Ramos (cell line): ENCODE measurements at regions not wholly inside any gene's neighbourhood (a gene's known extent, or its start where the extent isn't known, plus 50 kb on each side); places are given as distances from the start of the nearest gene placed in this dataset.

Source experiments
- in situ Hi-C: fragments of 300-500 bp; cut with MboI; formaldehyde crosslinking; loops from one replicate; pipeline ENCODE4 v1.14.3; 2022; ENCODE audit warnings: low sequenced_read_pairs; ENCODE audit not compliant: unreplicated experiment

DNA sequence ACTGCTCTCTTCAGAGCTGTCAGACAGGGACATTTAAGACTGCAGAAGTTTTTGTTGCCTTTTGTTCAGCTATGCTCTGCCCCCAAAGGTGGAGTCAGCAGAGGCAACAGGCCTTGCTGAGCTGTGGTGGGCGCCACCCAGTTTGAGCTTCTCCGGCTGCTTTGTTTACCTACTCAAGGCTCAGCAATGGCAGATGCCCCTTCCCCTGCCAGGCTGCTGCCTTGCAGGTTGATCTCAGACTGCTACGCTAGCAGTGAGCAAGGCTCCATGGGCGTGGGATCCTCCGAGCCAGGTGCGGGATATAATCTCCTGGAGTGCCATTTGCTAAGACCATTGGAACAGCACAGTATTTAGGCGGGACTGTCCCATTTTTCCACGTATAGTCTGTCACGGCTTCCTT, 371.4 kb upstream of the AMOT start:
- in situ Hi-C loops: no loop called here

DNA sequence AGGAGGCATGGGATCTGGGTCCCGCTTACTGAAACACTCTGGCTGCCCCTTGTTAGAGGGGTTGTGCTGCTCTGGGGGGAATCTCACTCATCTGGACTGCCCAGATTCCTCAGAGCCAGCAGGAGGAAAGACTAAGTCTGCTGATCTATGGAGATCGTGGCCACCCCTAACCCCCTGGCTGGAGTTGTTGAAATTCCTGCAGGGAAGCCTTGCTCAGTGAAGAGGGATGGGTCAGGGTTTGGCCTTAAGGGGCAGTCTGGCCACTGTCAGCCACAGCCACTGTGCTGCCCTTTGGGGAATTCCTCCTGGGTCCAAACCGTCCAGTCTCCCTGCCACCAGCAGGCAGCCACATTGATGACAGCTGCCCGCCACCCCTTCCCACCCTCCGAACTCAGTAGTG, 362.0 kb upstream of the AMOT start:
- in situ Hi-C loops: no loop called here

DNA sequence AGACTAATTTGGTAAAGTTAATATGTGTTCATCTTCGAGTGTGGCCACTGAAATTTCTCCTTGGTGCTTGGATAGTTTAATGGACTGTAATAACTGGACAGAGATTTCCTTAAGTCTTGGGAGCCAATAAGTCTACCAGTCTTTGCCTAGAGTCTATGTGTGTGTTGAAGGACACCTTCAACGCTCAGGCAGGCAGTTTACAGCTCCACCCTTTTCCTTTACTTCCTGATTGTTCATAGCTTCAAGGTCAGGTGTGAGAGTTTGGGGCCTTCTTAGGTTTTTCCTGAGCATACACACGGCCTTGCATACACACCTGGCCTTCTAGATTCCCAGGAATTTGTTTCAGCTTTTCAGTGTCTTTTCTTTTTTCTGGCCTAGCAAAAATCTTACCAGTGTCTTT, 355.3 kb upstream of the AMOT start:
- in situ Hi-C loops: no loop called here

DNA sequence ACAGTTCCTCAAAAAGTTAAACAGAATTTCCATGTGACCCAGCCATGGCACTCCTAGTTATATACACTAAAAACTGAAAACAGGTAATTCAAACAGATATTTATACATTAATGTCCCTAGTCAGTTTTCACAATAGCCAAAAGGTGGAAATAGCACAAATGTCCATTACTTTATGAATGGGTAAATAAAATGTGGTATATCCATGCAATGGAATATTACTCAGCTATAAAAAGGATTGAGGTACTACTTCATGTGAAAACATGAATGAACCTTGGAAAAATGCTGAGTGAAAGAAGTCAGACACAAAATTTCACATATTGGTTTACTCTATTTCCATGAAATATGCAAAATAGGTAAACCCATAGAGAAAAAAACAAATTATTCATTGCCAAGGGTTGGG, 351.8 kb upstream of the AMOT start:
- in situ Hi-C loops: no loop called here

DNA sequence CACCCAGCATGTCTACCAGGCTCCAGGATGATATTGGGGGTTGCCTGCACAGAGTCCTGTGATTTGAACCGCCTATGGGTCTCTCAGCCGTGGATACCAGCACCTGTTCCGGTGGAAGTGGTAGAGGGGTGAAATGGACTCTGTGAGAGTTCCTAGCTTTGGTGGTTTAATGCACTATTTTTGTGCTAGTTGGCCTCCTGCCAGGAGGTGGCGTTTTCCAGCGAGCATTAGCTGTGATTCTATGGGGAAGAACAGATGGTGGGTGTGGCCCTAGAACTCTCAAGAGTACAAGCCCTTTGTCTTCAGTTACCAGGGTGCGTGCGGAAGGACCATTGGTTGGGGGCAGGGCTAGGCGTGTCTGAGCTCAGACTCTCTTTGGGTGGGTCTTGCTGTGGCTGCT, 316.9 kb upstream of the AMOT start:
- in situ Hi-C loops: loop anchor here (25.0 kb wide), 1 partner anchor 95 kb away; no protein-coding TSS in a partner anchor

DNA sequence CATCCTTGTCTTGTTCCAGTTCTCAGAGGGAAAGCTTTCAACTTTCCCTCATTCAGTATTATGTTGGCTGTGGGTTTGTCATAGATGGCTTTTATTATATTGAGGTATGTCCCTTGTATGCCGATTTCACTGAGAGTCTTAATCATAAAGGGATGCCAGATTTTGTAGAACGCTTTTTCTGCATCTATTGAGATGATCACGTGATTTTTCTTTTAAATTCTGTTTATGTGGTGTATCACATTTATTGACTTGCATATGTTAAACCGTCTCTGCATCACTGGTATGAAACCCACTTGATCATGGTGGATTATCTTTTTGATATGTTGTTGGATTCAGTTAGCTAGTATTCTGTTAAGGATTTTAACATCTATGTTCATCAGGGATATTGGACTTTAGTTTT, 313.7 kb upstream of the AMOT start:
- in situ Hi-C loops: loop anchor here (25.0 kb wide), 1 partner anchor 92 kb away; no protein-coding TSS in a partner anchor

DNA sequence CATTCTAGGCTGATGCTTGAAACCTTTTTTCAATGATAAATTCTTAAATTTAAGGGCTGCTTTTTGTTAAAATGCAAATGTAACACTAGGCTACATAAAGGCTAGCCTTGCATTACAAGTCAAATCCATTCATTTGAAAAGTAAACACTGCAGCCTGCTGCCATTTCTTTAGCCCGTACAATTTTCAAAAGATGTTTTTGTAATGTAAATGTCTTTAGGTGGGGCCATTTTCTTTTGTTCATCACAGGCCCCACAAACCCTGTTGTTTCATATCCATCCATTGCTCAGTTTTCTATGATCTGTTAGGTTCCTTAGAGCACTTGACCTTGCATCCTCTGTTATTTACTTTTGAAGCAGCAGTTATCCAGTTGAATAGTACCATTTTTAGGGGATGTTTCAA, 296.2 kb upstream of the AMOT start:
- in situ Hi-C loops: no loop called here

DNA sequence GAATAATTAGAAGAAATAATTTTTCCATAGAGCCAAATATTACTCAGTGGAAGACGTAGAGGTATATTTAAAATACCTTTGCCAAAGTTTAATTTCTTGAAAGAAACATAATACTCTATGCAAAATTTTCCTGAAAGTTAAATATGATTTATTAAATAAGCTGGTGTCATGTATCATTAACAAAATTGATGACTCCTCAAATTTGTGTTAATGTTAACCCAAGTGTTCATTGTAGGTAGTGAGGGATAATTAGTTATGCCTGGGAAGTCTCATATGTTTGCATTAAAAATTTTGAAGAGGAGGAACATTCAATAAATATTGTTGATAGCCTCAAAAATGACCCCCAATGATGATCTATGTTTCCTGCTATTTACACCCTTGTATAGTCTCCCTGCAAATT, 292.7 kb upstream of the AMOT start:
- in situ Hi-C loops: no loop called here

DNA sequence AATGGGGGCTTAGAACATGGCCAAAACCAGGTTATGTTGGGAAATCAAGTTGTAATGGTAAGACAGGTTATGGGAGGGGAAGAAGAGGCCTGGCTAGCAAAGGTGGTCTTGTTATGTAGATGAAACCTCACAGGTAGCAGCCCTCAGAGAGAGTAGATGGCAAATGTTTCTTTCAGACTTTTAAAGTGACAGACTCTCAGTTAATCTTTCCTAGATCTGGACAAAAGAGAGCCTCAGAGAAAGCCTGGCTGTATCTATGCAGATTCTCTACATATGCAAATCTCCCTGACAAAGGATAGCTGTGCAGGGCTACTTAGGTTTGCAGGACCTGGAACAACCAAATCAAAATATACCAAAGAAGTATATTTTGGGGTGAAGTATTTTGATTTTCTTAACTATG, 284.1 kb upstream of the AMOT start:
- in situ Hi-C loops: no loop called here

DNA sequence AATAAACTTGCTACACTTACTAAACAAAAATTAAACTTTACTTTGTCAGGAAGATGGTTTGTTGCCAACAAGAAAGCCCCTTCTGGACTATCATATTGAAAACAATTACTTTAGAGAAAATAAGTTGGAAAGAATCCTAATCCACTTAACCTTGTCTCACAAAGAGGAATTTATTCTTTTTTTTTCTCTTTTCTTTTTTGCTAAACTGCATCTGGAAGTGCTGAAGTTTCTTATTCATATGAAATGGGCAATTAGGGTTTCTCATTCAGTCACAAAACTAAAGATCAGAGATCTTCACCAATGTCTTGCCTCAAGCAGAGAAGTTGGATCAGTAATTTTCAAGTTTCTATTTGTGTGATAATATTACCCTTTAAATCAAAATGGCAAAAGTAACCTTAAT, 234.9 kb upstream of the AMOT start:
- in situ Hi-C loops: no loop called here

DNA sequence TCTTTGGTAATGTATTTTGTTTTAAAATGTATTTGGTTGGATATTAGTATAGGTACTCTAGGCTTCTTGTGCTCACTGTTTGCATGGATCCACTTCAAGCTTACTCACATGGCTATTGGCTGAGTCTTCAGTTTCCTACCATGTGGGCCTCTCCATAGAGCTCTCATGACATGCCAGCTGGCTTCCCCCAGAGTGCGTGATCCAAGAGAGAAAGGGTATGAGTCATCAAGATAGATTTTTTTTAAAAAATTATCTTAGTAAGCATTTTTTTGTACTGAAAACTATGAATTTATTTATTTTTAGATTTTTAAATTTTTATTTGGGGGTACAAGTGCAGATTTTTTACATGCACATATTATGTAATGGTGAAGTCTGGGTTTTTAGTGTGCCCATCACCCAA, 219.1 kb upstream of the AMOT start:
- in situ Hi-C loops: loop anchor here (25.0 kb wide), 1 partner anchor 103 kb away; no protein-coding TSS in a partner anchor

DNA sequence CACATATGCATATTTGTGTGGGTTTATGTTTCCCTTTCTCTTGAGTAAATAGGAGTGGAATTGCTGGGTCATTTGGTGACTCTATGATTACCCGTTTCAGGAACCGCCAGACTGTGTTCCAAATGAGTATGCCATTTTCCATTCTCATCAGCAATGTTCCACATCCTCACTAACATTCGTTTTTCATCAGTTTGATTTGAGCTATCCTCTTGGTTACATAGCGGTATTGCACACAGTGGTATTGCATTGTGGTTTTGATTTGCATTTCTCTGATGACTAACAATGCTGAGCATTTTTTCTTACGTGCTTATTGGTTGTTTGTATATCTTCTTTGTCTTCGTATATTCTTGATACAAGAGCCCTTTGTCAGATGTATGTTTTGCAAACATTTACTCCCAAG, 218.0 kb upstream of the AMOT start:
- in situ Hi-C loops: loop anchor here (25.0 kb wide), 1 partner anchor 104 kb away; no protein-coding TSS in a partner anchor

DNA sequence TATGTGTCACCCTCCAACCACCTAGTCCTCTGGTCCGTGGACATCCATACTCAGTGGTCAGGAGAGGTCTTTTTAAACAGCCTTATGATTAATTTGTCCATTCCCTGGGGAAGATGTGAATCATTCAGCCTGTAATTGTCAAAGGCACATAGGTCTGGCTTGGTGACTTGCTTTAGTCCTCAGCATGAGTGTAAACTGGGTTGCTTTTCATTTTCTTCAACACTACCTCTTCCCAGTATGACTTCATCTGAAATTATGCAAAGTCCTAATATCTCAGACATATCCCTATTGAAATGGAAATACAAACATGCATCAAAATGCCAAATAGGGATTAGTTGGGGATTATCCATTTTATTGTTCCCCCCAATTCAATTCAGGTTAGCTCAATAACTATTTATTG, 208.3 kb upstream of the AMOT start:
- in situ Hi-C loops: no loop called here

DNA sequence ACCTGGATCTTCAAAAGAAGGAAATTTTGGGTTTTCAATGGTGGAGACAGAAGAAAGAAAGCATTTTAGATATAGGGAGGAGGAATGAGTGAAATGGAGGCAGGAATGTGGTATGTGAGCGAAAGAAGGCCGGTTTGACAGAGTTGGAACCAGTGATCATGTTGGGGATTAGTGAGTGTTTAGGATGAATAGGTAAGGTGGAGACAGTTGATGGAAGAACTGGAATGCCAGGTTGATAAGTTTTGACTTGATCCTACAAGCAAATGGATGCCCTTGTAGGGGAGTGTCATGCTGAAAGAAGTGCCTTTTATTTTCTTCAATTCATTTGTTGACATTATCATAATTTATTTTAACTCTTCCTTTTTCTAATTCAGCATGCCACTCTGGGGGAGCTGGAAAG, 207.8 kb upstream of the AMOT start:
- in situ Hi-C loops: no loop called here

DNA sequence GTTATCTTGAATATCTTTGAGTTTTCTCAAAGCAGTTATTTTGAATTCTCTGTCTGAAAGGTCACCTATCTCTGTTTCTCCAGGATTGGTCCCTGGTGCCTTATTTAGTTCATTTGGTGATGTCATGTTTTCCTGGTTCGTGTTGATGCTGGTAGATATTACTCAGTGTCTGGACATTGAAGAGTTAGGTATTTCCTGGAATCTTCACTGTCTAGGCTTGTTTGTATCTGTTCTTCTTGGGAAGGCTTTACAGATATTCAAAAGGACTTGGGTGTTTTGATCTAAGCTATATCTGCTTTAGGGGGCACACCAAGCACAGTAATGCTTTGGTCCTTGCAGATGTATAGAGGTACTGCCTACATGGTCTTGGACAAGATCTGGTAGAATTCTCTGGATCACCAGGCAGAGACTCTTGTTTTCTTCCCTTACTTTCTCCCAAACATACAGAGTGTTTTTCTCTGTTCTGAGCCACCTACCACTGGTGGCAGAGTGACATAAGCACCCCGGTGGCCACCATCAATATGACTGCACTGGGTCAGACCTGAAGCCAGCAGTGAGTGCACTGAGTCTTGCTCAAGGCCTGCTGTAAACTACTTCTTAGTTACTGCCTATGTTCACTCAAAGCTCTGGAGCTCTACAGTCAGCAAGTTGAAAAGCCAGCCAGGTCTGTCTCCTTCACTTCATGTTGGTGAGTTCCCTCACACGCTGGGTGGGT, 193.5 kb upstream of the AMOT start:
- in situ Hi-C loops: no loop called here

DNA sequence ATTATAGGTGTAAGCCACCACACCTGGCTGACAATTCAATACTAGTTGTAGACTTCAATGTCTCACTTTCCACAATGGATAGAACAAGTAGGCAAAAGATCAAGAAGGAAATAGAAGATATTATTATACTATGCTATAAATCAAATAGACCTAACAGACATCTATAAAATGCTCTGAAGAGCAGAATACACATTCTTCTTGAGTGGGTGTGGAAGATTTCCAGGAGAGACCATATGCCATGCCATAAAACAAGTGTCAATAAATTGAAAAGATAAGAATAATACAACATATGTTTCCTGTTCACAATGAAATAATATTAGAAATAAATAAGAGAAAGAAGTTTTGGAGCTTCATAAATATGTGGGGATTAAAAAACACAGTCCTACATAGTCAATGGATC, 179.3 kb upstream of the AMOT start:
- in situ Hi-C loops: no loop called here

DNA sequence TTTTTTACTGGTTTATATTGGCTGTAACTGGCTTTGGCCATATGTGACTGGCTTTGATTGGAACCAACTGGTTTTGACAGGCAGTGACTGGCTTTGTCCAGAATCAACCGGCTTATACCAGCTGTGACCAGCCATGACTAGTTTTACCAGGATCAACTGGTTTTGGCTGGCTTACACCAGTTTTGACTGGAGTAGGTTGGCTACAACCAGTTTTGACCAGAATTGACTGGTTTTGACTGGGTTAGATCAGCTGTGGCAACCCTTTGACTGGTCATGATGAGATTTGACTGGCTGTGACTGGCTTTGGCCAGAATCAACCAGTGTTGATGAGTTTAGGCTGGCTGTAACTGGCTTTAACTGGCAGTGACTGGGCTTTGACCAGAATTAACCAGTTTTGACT, 169.2 kb upstream of the AMOT start:
- in situ Hi-C loops: no loop called here

DNA sequence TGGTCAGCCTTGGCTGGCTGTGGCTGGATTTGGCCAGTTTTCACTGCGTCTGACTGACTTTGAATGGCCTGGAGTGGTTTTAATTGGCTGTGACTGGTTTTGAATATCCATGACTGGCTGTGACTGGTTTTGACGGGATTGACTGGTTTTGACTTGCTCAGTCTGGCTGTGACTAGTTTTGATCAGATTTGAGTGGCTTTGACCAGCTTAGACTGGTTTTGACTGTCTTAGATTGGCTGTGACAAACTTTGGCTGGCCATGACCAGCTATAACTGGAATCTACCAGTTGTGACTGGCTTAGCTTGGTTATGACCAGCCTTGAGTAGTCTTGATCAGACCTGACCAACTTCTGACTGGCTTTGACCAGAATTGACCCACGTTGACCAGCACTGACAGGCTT, 168.4 kb upstream of the AMOT start:
- in situ Hi-C loops: no loop called here

DNA sequence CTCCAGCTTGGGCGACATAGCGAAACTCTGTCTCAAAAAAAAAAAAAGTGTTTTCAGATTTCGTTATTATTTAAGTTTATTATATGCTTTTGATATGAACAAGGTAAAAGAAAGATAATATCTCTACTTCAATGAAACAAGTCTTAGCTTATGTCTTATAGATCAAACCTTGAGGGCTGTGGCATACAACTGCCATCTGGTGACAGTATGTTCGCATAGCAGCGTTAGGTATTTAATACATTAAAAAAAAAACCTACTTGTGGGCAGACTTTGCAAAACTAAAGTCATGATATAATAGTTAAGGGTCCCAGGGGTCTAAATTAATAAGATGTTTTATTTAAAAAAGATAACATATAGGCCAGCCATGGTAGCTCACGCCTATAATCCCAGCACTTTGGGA, 161.2 kb upstream of the AMOT start:
- in situ Hi-C loops: no loop called here

DNA sequence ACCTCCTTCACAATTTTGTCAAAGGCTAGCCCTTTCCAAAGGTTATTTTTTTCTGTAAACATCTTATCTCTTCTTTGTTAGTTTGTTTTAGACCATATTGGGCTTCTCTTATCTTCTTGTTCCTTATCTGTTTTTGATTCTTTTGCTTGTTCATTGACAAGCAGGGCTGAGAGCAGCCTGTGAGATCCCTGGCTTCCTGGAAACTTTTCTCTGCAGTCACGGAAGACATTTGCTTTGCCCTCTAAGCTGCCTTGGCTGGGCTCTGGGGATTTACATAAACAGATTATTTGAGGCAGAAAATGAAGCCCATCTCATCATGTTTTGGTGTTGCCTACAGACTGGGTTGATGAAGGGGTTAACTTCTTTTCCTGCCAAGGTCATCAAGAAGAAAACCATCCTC, 157.4 kb upstream of the AMOT start:
- in situ Hi-C loops: no loop called here

DNA sequence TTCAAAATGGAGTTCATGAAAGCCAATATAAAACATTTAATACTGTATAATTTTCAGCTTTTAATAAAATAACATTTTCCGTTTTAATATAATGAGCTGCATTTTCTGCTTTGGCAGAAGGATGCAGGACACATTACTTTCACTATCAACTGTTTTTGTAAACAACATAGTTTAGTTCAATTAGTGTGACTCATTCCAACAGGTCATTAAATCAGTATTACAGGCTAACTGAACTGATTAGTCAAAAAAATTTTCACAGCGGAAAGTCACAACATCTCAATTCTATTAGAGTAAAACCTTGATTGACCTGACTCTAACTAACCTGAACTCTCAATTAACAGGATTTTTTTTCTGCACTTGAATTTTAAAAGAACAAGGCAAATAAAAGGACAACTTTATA, 151.2 kb upstream of the AMOT start:
- in situ Hi-C loops: no loop called here

DNA sequence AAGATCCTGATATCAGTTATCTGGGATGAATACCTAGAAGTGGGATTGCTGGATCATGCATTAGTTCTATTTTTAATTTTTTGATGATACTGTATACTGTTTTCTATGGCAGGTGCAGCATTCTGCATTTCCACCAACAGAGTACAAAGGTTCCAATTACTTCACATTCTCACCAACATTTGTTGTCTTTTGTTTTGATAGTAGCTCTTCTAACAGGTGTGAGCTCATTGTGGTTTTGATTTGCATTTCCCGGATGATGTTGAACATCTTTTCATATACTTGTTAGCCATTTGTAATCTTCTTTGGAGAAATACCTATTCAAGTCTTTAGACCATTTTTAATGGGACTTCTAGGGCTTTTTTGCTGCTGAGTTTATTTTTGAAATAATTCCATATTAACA, 139.2 kb upstream of the AMOT start:
- in situ Hi-C loops: no loop called here
